Heart left ventricle (tissue), 13 donors: ENCODE measurements at regions not wholly inside any gene's neighbourhood (a gene's known extent, or its start where the extent isn't known, plus 50 kb on each side); places are given as distances from the start of the nearest gene placed in this dataset.

Experiments used
- CTCF ChIP-seq, 12 donors: fragments of 200-600 bp; sonication (generic) in 4 of 12; IDR thresholded peaks; one replicate each; pipeline versions ENCODE4 v1.5.0 to v1.8.0; 2018 to 2022; ENCODE audit warnings: antibody characterized with exemption in 12 of 12, mild to moderate bottlenecking in 5 of 12
- POLR2A ChIP-seq, 2 donors: fragments of 450-650 bp; IDR thresholded peaks; one replicate each; pipeline ENCODE4 v1.6.1; 2017; ENCODE audit warnings: antibody characterized with exemption in 2 of 2, mild to moderate bottlenecking in 2 of 2, moderate library complexity in 2 of 2
- donor health status: ischemic (EF 13 %, LVEDD 7.1; RV severe dilation, severe dysfunction).
- donor health status: DM: no; HTN: yes; CAD: no.
- donor health status: DM: no; HTN: no; CAD: no.
- donor health status: ischemic (EF 25% LVEDD 6.9; RV normal size, moderate dysfunction).
- donor health status: ischemic (EF 25% LVEDD 5.7; RV mildly dilated, moderate dysfunction).
- donor health status: ischemic (EF 35%, LVEDD 5.7; RV mildly dilated, moderate dysfunction).
- donor health status: nonischemic (EF 11% LVEDD 7.7; RV severe dilation, severe dysfunction).
- donor health status: DM: yes; HTN: yes; CAD: no.
- donor health status: PGD.
- donor health status: ischemic (EF 29% LVEDD 5.4; RV normal size, mild dysfunction).
- donor health status: nonischemic (EF 23%, LVEDD 6.1; RV moderate dilation, normal function).

GRCh38 chrX:769796-770195 lies 139.2 kb downstream of the SHOX start:
- TF ChIP-seq CTCF (IDR thresholded peaks at IDR 0.05) (no peak), POLR2A (IDR thresholded peaks at IDR 0.05) (no peak)
